ENCODE measurements at regions not wholly inside any gene's neighbourhood (a gene's known extent, or its start where the extent isn't known, plus 50 kb on each side); places are given as distances from the start of the nearest gene placed in this dataset.

GRCh38 chr13:44869167-44869566 is 120.1 kb downstream of the NUFIP1 start:
- H3K4me2 ChIP-seq (ENCODE audit: low read length), result no peak overlapping the region
- Mint-ChIP-seq H3K4me3 (ENCODE audit: unreplicated experiment) (no peak overlapping the region), H3K27me3 (ENCODE audit: low read depth, unreplicated experiment) (peaks cover 18% of the 10 kb centered on the region), H3K27ac (ENCODE audit: unreplicated experiment) (no peak overlapping the region), H3K4me1 (ENCODE audit: low read depth, unreplicated experiment) (peaks cover 11% of the 10 kb centered on the region), H3K36me3 (ENCODE audit: low read depth, unreplicated experiment) (no peaks in the 10 kb centered on the region), H3K9me3 (ENCODE audit: unreplicated experiment) (peaks cover 12% of the 10 kb centered on the region)
- no peak overlapping the region for H3K9ac ChIP-seq (ENCODE audit: low read length)
- H3K36me3 ChIP-seq (ENCODE audit: insufficient read depth, low read length), result no peaks in the 10 kb centered on the region
- DNase-seq (ENCODE audit: low read depth) (no peak), FAIRE-seq (no peak)
- no peaks in the 10 kb centered on the region for H3K27me3 ChIP-seq (ENCODE audit: insufficient read depth, low read length)
- H3K79me2 ChIP-seq (ENCODE audit: insufficient read depth, low read length), result no peaks in the 10 kb centered on the region
- H3K27ac ChIP-seq (ENCODE audit: low read depth, low read length), result no peak overlapping the region
- H3K4me1 ChIP-seq (ENCODE audit: insufficient read depth, low read length), result no peaks in the 10 kb centered on the region
- H3K4me3 ChIP-seq (ENCODE audit: insufficient read depth, low read depth, low read length), result no peak overlapping the region
- no peak overlapping the region for H2AFZ ChIP-seq (ENCODE audit: low read depth, low read length)
- no peaks in the 10 kb centered on the region for H4K20me1 ChIP-seq (ENCODE audit: insufficient read depth, low read length)
- no peak for TF ChIP-seq CTCF (IDR thresholded peaks at IDR 0.05; ENCODE audit: insufficient read depth, low read depth, low read length)
- no peak for TF ChIP-seq EZH2 (IDR thresholded peaks at IDR 0.05; ENCODE audit: insufficient read depth, low read length)
- no peaks in the 10 kb centered on the region for H3K9me3 ChIP-seq (ENCODE audit: insufficient read depth, low read depth, low read length)

GRCh38 chr13:44868397-44868796 is 120.9 kb downstream of the NUFIP1 start:
- H3K4me2 ChIP-seq (ENCODE audit: low read length), result no peak overlapping the region
- H3K4me3 Mint-ChIP-seq (ENCODE audit: unreplicated experiment), result no peak overlapping the region
- no peak overlapping the region for H2AFZ ChIP-seq (ENCODE audit: low read depth, low read length)
- H3K27me3 Mint-ChIP-seq (ENCODE audit: low read depth, unreplicated experiment), result peaks cover 15% of the 10 kb centered on the region
- H3K9ac ChIP-seq (ENCODE audit: low read length), result no peak overlapping the region
- H3K27ac ChIP-seq (ENCODE audit: low read depth, low read length), result no peak overlapping the region
- H3K9me3 ChIP-seq (ENCODE audit: insufficient read depth, low read depth, low read length), result no peaks in the 10 kb centered on the region
- H3K27ac Mint-ChIP-seq (ENCODE audit: unreplicated experiment), result no peak overlapping the region
- no peaks in the 10 kb centered on the region for H3K27me3 ChIP-seq (ENCODE audit: insufficient read depth, low read length)
- peaks cover 12% of the 10 kb centered on the region for H3K9me3 Mint-ChIP-seq (ENCODE audit: unreplicated experiment)
- no peaks in the 10 kb centered on the region for H3K36me3 ChIP-seq (ENCODE audit: insufficient read depth, low read length)
- no peaks in the 10 kb centered on the region for H4K20me1 ChIP-seq (ENCODE audit: insufficient read depth, low read length)
- TF ChIP-seq EZH2 (IDR thresholded peaks at IDR 0.05; ENCODE audit: insufficient read depth, low read length) (no peak), CTCF (IDR thresholded peaks at IDR 0.05; ENCODE audit: insufficient read depth, low read depth, low read length) (no peak)
- H3K4me3 ChIP-seq (ENCODE audit: insufficient read depth, low read depth, low read length), result no peak overlapping the region
- no peaks in the 10 kb centered on the region for H3K4me1 ChIP-seq (ENCODE audit: insufficient read depth, low read length)
- H3K79me2 ChIP-seq (ENCODE audit: insufficient read depth, low read length), result no peaks in the 10 kb centered on the region
- peaks cover 8% of the 10 kb centered on the region for H3K4me1 Mint-ChIP-seq (ENCODE audit: low read depth, unreplicated experiment)
- no peak for DNase-seq (ENCODE audit: low read depth)
- no peak for FAIRE-seq
- H3K36me3 Mint-ChIP-seq (ENCODE audit: low read depth, unreplicated experiment), result no peaks in the 10 kb centered on the region

- Histone ChIP-seq H3K9me3 (ENCODE audit: insufficient read depth, low read depth, low read length) (no peaks in the 10 kb centered on the region), H3K36me3 (ENCODE audit: insufficient read depth, low read length) (no peaks in the 10 kb centered on the region), H3K79me2 (ENCODE audit: insufficient read depth, low read length) (no peaks in the 10 kb centered on the region), H3K4me2 (ENCODE audit: low read length) (no peak overlapping the region), H3K27me3 (ENCODE audit: insufficient read depth, low read length) (no peaks in the 10 kb centered on the region), H3K4me1 (ENCODE audit: insufficient read depth, low read length) (no peaks in the 10 kb centered on the region), H3K9ac (ENCODE audit: low read length) (no peak overlapping the region), H3K27ac (ENCODE audit: low read depth, low read length) (no peak overlapping the region), H4K20me1 (ENCODE audit: insufficient read depth, low read length) (no peaks in the 10 kb centered on the region), H3K4me3 (ENCODE audit: insufficient read depth, low read depth, low read length) (no peak overlapping the region), H2AFZ (ENCODE audit: low read depth, low read length) (no peak overlapping the region)
- H3K27me3 Mint-ChIP-seq (ENCODE audit: low read depth, unreplicated experiment), result peaks cover 15% of the 10 kb centered on the region
- DNase-seq (ENCODE audit: low read depth), result no peak
- TF ChIP-seq CTCF (IDR thresholded peaks at IDR 0.05; ENCODE audit: insufficient read depth, low read depth, low read length) (no peak), EZH2 (IDR thresholded peaks at IDR 0.05; ENCODE audit: insufficient read depth, low read length) (no peak)
- H3K4me3 Mint-ChIP-seq (ENCODE audit: unreplicated experiment), result no peak overlapping the region
- H3K36me3 Mint-ChIP-seq (ENCODE audit: low read depth, unreplicated experiment), result no peaks in the 10 kb centered on the region
- FAIRE-seq, result no peak
- peaks cover 7% of the 10 kb centered on the region for H3K4me1 Mint-ChIP-seq (ENCODE audit: low read depth, unreplicated experiment)
- H3K27ac Mint-ChIP-seq (ENCODE audit: unreplicated experiment), result no peak overlapping the region
- peaks cover 12% of the 10 kb centered on the region for H3K9me3 Mint-ChIP-seq (ENCODE audit: unreplicated experiment)
Measured at GRCh38 chr13:44867825-44868224, 121.4 kb downstream of the NUFIP1 start.
